ENCODE measurements at regions not wholly inside any gene's neighbourhood (a gene's known extent, or its start where the extent isn't known, plus 50 kb on each side); places are given as distances from the start of the nearest gene placed in this dataset.
"Not testable (repeated sequence)": the region's sequence is repeated elsewhere in the genome, so short reads cannot be mapped to it uniquely, and the experiment has no call there.

- no peak for DNase-seq
Observed at GRCh38 chr13:74557870-74558269, 423.7 kb upstream of the KLF12 start.

DNA sequence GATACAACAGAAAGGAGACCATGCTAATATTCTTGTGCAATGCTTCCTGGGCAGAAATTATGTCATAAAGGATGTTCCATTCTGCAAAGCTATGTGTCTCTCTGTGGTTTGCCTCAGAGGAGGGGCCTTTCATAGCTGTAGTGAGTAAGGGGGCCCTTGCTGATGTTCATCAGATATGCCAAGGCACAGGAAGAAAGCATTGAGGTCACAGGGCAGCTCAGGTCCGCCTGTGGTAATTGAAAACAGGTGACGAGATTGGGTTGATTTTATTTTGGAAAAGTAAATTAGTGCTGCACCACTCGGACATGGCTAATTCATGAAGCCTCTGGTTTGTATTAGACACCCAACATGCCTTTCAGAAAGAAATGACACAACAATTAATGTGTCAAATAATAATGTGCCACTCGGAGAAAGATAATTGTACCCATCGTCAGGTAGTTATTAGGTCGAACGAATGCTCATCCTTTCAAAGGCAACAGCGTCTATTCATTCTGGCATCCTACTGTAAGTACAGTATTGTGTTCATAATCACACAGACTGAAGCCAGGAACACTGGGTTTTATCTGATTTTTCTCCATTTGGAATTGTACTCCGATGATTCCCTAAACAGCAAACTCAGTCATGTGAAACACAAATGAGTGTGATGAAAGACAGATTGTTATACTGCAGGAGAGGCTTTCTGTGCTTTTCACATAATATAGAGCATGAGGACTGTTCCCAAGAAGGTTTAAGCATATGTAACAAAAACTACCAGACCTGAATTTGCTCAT, 421.6 kb upstream of the KLF12 start:
- no peak for DNase-seq

GRCh38 chr13:74555276-74555625, 421.0 kb upstream of the KLF12 start:
- DNase-seq, result no peak

DNA sequence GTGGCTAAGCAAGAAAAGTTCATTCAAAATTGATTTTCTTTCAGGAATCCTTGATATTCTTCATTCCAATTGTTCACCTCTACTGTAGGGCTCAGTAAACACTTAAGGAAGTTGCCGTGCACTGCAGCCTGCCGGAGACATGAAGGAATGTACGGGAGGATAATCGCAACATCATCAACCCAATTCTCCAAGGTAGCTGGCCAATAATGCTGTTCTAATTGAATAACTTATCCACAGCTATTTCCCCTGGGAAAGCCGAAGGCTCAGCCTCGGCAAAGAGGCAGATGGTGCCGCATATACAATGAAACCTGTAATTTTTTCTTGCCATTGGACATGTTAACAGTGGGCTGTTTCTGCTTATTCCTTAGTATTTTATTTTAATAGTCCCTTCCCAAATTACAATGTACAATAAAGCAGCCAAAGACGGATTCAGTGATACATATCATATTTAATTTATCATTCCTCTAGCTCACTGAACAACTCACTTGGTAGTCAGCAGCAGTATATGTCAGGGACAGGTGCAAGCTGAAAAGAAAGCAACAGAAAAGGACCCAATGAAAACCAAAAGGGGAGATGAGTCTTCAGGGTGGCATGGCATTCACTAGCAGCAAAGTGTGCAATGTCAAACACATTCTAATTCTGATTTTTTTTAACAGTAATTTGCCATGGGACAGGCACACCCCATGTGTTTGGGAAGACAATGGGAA, 420.5 kb upstream of the KLF12 start:
- DNase-seq, result no peak

DNA sequence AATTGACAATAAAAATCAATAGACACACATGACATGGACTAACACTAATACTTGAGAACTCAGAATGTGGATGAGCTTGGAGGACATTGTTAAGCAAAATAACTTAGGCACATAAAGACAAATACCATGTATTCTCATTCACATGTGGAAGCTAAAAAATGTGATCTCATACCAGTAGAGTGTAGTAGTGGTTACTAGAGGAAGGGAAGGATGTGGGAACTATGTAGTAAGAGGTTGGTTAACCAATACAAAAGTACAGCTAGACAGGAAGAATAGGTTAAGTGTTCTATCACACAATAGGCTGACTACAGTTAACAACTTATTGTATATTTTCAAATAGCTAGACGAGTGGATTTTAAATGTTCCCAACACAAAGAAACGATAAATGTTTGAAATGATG, 415.8 kb upstream of the KLF12 start:
- no peak for DNase-seq

DNA sequence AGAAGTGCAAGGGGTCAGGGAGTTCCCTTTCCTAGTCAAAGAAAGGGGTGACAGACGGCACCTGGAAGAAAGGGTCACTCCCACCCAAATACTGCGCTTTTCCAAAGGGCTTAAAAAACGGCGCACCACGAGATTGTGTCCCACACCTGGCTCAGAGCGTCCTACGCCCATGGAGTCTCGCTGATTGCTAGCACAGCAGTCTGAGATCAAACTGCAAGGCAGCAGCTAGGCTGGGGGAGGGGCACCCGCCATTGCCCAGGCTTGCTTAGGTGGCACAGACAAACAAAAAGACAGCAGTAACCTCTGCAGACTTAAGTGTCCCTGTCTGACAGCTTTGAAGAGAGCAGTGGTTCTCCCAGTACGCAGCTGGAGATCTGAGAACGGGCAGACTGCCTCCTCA, 402.4 kb upstream of the KLF12 start:
- not testable (repeated sequence) for DNase-seq

DNA sequence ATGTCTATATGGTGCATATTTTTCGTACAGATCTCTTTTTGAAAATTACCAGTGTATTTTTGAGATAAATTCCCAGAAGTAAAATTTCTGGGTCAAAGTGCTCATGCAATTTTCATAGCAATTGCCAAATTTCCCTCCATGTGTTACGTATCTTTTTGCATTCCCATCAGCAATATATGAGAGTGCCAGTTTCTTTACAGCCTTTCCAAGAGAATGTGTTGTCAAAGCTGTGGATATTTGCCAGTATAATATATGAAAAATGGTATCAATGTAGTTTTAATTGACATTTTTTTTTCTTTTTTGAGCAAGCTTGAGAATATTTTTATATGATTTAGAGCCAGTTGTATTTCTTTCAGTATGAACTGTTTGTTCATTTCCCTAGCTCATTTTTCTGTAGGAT, 399.0 kb upstream of the KLF12 start:
- no peak for DNase-seq

DNA sequence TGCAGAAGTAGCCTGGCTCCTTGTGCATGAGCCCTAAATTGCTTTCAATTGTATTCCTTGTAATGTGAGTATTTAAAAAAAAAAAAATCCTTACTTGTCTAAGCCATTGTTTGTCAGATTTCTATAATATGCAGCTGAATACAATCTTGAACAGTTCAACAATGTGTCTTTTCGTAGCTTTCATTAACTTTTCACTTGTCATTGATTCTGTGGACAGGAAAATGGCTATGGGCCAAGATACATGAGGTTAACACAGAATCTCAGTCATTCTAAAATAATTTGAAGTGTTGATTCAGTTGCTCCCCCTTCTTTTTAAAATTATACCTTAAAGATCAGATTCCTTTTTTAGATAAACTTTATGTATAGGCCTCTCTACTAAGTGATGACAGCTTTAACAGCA, 395.8 kb upstream of the KLF12 start:
- no peak for DNase-seq

DNA sequence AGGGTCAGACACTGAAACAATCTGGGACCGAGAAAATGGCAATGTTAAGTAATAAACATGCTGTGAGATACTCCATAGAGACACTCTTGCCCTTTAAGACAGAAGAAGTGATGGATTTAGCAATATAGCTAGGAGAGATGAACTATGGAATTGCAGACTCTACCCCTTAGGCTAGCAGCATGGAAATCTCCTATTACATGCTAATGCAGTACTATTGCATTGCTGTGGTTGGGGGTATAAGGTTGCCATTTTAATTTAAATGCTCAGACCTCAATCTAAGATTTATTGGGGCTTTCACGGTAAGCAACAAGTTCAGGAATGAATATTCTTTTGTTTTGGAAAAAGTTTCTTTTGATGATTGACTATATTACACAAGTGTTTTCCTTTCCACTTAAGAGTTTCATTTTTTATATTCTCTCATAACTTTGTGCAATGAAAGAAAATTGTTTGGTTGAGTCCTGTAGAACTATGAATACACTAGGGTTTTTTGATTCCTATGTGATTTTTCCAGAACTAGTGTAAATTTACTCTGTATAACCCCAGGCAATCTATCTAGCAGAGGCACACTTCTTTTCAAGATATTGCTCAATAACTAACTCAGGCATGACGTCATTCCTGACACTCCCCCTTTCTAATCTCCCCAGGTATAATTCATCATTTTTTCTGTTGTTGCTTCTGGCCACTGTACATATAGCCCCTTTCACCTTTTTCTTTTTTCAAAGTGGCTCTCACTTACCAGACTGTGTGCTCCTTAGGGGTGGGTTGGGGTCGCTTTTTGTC, 394.7 kb upstream of the KLF12 start:
- DNase-seq, result no peak

- no peak for DNase-seq
Observed at GRCh38 chr13:74523057-74523456, 388.9 kb upstream of the KLF12 start.

- DNase-seq, result no peak
Observed at GRCh38 chr13:74511523-74511922, 377.3 kb upstream of the KLF12 start.

GRCh38 chr13:74487091-74487722, 353.0 kb upstream of the KLF12 start:
- DNase-seq, result no peak

- DNase-seq, result no peak
Observed at GRCh38 chr13:74485757-74486156, 351.6 kb upstream of the KLF12 start.

- no peak for DNase-seq
Observed at GRCh38 chr13:74479124-74479523, 344.9 kb upstream of the KLF12 start.

DNA sequence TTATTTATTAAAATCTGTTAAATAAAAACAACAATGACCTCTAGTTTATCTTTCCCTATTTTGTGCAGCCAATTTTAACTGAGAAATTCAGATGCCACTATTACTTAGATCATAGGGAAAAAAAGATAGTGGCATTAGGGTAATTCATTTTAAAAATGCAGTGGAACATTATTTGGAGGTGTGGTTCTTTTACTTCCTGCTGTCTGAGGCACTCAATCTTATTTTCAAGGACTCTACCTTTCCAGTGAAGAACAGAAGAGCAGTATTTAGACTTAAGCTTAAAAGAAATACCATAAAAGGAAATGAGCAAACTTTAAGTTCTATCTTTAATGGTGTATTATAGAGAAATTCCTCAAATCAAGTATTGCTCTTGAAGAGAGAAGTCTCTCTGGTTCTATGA, 342.6 kb upstream of the KLF12 start:
- DNase-seq, result no peak

DNA sequence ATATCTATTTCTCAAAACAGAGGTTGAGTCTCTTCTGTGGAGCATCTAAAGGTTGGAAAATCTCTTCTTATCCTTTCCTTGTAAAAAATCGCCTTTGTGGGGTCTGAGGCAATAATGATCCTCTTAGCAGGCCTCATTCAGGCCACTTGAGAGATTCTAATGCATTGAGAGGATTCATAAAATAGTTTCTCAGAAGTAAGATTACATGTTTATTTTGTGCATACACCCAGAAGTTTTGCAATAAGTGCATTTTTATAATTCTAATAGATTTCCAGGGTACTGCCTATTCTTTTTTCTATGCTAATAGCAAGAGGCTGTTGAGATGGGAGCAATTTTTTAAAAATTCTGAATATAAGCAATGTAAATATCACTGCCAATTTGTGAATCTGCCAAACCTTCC, 342.2 kb upstream of the KLF12 start:
- DNase-seq, result no peak

GRCh38 chr13:74466864-74467263, 332.7 kb upstream of the KLF12 start:
- no peak for DNase-seq

DNA sequence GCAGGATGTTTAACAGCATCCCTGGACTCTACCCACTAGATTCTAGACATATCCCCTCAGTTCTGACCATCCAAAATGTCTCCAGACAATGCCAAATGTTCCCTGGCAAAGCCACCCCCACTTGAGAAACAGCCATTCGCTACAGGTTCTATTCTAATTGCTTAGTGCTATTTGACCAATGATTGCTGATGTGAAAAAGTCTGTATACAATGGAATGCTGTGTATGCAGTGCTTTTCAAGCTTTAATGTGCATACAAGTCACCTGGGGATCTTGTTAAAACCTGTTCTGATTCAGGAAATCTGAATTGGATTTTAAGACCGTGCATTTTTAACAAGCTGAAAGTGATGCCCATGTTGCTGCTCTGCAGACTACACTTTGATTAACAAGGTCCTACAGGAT, 331.8 kb upstream of the KLF12 start:
- no peak for DNase-seq

DNA sequence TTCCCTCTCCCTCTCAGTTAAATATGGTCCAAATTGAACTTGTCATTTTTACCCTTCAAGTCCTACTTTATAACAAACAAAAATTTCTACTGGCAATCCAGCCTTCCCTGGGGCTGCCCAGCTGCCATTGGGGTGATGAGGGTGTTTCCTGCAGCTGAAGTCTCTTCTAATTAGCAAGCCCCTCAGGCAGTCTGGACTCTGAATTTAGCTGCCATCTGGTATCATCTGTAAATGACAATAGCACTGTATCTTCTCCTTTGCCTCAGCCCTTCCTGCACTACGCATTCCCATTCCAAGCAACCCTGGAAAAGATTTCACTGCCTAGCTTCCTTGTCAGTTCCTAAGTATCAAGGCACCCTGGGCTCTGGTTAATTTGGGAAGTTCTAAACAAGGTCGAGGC, 331.1 kb upstream of the KLF12 start:
- DNase-seq, result no peak

DNA sequence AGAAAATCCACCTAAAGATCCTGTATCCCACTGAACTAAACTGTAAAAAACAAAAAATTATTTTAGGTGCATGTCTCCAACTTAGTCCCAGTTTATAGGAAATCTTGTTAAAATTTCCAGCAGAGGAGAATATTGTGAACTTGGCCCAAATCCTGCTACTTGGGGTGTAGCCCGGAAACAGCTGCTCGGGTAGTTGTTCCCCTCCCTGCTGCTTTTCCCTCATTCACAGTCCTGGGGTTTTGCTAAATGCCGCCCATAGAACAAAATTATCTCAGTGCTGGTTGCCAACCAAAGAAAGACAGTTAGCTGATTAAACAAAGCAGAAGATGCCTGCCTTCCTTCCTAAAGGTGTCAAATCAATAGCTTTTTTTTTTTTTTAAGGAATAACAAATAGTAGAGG, 330.5 kb upstream of the KLF12 start:
- no peak for DNase-seq

DNA sequence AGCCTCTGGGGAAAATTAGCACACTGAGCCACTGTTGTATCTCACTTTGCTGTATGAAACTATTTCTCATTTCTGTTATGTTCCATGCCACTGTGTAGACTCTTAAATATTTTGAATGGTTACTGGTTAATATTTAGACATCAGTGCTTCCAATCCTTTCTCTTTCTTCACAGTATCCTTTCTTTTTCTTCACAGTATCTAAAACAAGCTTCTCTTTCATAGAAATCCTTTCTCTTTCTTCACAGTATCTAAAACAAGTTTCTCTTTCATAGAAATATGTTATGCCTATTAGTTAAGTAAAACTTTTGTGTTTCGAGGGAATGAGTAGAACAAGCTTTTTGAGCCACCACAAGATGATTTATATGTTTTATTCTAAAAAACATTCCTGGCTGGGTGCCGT, 326.8 kb upstream of the KLF12 start:
- no peak for DNase-seq

GRCh38 chr13:74452881-74453280, 318.7 kb upstream of the KLF12 start:
- no peak for DNase-seq

DNA sequence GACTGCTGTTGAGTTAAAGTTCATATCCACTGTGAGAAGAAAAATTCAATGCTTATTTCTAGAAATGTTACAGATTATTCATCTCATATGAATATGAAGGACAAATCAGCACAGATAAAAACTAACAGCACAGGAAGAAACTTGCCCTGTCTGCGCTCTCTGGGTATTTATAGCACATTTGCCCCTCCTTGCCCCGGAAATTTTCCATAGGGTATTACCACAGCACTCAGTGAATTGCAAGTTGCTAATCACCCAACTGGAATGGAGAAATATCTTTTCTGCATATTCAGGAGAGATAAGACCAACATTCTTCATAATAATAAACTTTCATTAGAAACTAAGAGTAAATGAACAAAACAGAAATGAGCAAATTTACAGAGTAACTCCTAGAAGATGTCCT, 318.0 kb upstream of the KLF12 start:
- DNase-seq, result no peak

- no peak for DNase-seq
Observed at GRCh38 chr13:74450964-74451363, 316.8 kb upstream of the KLF12 start.
